Hepatic stellate cell (primary cell): ENCODE measurements at regions not wholly inside any gene's neighbourhood (a gene's known extent, or its start where the extent isn't known, plus 50 kb on each side); places are given as distances from the start of the nearest gene placed in this dataset.

Experiments used
- DNase-seq: peaks from one replicate; pipeline ENCODE4 v3.0.0; 2011; ENCODE audit warnings: low spot score

DNA sequence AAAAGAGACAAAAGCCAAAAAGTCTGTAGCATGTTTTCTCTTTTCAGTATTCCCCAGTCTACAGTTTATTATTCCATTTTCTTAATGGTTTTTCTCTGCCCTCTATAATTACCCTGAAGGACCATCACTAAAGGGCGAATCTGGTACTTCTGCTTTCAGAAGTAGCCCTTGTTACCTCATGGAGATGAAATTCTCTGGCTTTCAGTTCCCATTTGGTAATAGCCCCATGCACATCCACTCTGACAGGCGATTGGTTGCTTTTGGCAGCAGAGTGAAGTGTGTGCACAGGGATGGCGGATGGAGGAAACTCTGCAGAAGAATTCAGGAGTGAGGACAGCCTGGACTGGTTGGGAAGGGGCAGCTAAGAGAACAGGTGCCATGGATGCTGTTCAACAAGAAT lies 66.3 kb upstream of the NABP1 start:
- no peak for DNase-seq

DNA sequence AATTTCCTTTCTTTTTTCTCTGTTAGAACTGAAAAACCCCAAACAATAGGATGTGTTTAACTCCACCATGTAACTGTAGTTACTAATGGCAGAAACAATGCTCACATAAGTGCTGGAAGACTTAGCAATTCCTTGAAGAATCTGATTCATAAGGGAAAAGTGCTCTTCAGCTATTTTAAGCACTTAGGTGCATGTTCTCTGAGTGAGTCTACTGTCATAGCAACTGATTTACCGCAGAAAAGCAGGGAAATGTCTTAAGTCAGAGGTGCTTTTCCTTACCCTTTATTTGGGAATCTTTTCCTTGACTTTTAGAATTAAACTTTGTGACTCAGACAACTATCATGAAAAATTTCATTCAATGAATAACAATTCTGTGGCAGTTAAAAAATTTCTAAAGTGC lies 65.4 kb upstream of the NABP1 start:
- peak; percentile 33 for DNase-seq

GRCh38 chr2:191614759-191615158 lies 63.2 kb upstream of the NABP1 start:
- DNase-seq, result no peak

GRCh38 chr2:191615596-191615995 lies 62.3 kb upstream of the NABP1 start:
- no peak for DNase-seq

DNA sequence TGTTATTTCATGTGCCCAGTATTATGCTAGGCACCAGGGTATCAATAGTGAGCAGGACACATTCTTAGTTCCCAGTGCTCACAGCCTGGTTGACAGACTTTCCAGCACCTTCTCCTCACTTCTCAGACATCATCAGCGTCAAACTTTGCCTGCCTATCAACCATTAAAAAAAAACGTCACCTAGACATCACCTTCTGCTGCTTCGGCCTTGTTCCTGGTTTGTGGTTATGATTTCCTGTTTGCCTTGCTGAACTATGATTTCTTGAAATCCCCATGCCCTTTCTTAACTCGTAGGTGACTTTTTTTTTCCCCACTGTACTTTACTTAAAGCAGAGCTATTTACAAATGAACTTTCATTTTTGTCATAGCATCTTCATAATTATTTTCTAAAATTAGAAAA lies 60.4 kb upstream of the NABP1 start:
- DNase-seq, result no peak

DNA sequence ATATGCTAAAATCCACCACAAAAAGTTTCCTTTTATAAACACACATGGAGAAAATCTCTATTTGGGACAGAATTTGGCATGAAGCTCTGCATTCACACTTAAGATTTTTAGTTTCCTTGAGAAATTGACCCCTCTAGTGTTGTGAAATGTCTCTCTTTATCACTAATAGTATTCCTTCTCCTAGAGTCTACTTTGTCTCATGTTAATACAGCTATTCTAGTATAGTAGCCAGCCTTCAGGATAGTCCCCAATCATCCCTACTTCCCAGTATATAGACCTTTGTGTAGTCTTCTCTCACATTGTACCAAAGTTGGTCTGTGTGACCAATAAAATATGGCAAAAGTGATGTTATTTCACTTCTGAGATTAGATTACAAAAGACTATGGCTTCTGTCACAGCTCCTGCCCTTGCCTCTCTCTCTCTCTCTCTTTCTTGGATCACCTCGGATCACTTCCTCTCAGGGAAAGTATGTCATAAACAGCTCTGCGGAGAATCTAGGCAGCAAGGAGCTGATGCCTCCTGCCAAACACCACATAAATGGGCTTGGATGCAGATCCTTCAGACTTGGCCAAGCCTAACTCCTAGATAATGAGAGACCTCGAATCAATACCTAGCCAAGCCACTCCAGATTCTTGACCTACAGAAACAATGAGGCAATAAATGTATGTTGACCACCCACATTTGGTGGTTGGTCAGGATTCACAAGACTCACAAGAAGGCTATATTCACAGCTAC lies 59.7 kb upstream of the NABP1 start:
- DNase-seq, result no peak

GRCh38 chr2:191618786-191619185 lies 59.1 kb upstream of the NABP1 start:
- no peak for DNase-seq

GRCh38 chr2:191620144-191620543 lies 57.8 kb upstream of the NABP1 start:
- DNase-seq, result no peak

- no peak for DNase-seq
Observed at GRCh38 chr2:191622374-191623320, 55.3 kb upstream of the NABP1 start.

DNA sequence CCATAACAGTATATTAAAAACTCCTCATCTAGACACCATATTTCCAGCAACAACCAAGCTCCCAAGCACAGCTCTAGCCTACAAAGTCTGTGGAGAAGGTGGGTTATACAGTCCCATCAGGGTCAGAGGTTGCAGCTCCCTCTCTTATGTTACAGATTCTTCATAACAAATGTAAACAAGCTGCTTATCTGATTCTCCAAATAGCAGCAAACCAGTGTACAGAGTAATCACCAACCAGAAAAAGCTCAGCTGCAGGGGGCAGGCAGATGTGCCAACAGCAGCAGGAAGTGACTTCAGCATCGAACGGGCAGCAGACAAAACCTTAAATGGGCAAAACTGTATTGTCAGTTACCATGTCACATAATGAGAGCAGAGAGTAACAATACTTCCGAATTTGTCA lies 52.9 kb upstream of the NABP1 start:
- no peak for DNase-seq

DNA sequence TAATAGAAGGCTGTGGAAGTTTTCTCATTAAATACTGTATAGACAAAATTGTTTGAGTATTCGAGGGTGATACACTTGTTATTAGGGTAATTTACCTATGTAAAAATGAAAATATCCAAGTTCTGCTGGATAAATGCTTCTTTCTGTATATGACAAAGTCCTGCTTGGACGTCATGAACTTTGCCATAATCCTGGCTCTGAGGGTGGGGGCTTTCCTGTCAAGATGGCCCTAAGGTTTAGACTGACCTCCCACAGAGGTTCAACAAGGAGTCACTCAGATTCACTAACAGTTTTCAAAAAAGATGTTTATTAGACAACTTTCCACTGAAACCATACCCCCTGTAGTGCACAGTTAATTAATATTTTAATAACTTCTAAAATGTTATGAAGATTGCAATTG lies 52.5 kb upstream of the NABP1 start:
- DNase-seq, result no peak

DNA sequence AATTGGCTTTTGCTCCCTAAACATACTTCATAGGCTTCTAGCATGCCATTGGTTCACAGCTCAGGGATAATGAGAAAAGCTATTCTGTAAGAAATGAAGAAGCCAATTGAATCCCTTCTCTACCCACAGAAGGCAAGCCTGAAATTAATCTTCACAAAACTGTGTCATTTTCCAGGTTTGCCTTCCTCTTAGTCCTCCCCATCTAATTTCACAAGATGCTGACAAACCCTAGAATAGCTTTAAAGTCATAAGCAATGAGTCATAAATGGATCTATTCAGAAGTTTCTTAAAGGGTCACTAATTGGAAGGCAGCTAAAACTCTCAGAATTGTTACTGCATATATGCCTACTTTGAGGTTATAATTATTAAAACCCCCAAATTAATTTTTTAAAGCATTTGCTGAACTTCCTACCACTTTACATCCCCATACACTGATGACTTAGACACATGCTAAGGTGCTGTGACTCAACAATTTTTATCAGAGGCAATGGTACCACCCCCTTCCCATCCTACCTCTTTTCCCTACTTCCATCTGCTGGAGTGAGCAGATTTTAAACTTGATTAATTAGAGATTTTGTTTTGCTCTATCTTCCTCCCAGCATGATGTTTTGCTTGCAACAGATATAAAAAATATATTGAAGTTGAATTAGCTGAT lies 51.3 kb upstream of the NABP1 start:
- no peak for DNase-seq

DNA sequence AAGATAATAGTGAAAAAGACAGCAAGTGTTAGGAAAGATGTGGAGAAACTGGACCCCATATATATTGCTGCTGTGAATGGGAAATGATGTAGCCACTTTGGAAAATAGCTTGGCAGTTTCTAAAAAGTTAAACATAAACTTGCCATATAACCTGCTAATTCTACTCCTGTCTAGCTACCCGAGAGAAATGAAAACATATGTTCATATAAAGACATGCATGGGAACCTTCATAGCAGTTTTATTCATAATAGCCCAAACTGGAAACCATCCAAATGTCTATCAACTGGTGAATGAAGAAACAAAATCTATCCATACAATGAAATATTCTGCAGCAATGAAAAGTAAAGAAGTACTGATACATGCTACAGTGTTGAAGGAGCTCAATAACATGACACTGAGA lies 50.4 kb upstream of the NABP1 start:
- no peak for DNase-seq
